ENCODE measurements at regions not wholly inside any gene's neighbourhood (a gene's known extent, or its start where the extent isn't known, plus 50 kb on each side); places are given as distances from the start of the nearest gene placed in this dataset.

GRCh38 chr3:178318340-178318739, 217.9 kb upstream of the KCNMB2 start:
- TF ChIP-seq CTCF (IDR thresholded peaks at IDR 0.05) (no peak), POLR2A (IDR thresholded peaks at IDR 0.05) (no peak)

Data from adrenal gland (tissue), 5 donors.